ENCODE measurements at regions not wholly inside any gene's neighbourhood (a gene's known extent, or its start where the extent isn't known, plus 50 kb on each side); places are given as distances from the start of the nearest gene placed in this dataset.

GRCh38 chr2:198544461-198544860, 740.1 kb downstream of the PLCL1 start:
- Histone ChIP-seq H3K4me3 (ENCODE audit: low read depth in 1 of 3, low read length in 3 of 3) (no peak overlapping the region), H3K9me3 (ENCODE audit: control insufficient read depth in 4 of 4, low read length in 3 of 4) (no peaks in the 10 kb centered on the region), H3K27me3 (ENCODE audit: control insufficient read depth in 4 of 4, insufficient read depth in 4 of 4, low read length in 3 of 4) (peaks cover 0 to 2% (median 0%) of the 10 kb centered on the region in 4 donors), H3K4me1 (ENCODE audit: control insufficient read depth in 4 of 4, insufficient read depth in 4 of 4, low read length in 3 of 4) (no peaks in the 10 kb centered on the region), H3K27ac (ENCODE audit: low read depth in 1 of 2, low read length in 2 of 2) (no peak overlapping the region), H3K36me3 (ENCODE audit: control insufficient read depth in 4 of 4, insufficient read depth in 3 of 4, low read depth in 1 of 4, low read length in 3 of 4) (no peaks in the 10 kb centered on the region), H3K9ac (ENCODE audit: low read depth in 1 of 2, low read length in 2 of 2) (no peak overlapping the region)
- no peak for TF ChIP-seq FOXA2 (IDR thresholded peaks at IDR 0.05)
- TF ChIP-seq EGR1 (IDR thresholded peaks at IDR 0.05; ENCODE audit: low read depth in 2 of 2), result no peak
- TF ChIP-seq RXRA (IDR thresholded peaks at IDR 0.05), result no peak
- TF ChIP-seq MAX (IDR thresholded peaks at IDR 0.05), result no peak
- TF ChIP-seq ATF3 (IDR thresholded peaks at IDR 0.05), result no peak
- TF ChIP-seq NR2F2 (IDR thresholded peaks at IDR 0.05), result no peak
- TF ChIP-seq FOXA1 (IDR thresholded peaks at IDR 0.05), result no peak
- no peak for TF ChIP-seq RAD21 (IDR thresholded peaks at IDR 0.05)
- no peak for TF ChIP-seq SP1 (IDR thresholded peaks at IDR 0.05)
- TF ChIP-seq YY1 (IDR thresholded peaks at IDR 0.05), result no peak
- no peak for TF ChIP-seq HNF4G (IDR thresholded peaks at IDR 0.05)
- TF ChIP-seq ZBTB33 (IDR thresholded peaks at IDR 0.05), result no peak
- no peak for DNase-seq (ENCODE audit: low spot score)
- WGBS, result 71% methylated on average over 1 of the region's 1 CpG

- no peak overlapping the region for H3K27ac ChIP-seq (ENCODE audit: low read depth in 1 of 2, low read length in 2 of 2)
- 86% methylated on average over 3 of the region's 3 CpGs for WGBS
- H3K9me3 ChIP-seq (ENCODE audit: control insufficient read depth in 4 of 4, low read length in 3 of 4), result no peaks in the 10 kb centered on the region
- no peaks in the 10 kb centered on the region for H3K4me1 ChIP-seq (ENCODE audit: control insufficient read depth in 4 of 4, insufficient read depth in 4 of 4, low read length in 3 of 4)
- no peaks in the 10 kb centered on the region for H3K27me3 ChIP-seq (ENCODE audit: control insufficient read depth in 4 of 4, insufficient read depth in 4 of 4, low read length in 3 of 4)
- no peak overlapping the region for H3K4me3 ChIP-seq (ENCODE audit: low read depth in 1 of 3, low read length in 3 of 3)
- DNase-seq (ENCODE audit: low spot score), result no peak
- H3K36me3 ChIP-seq (ENCODE audit: control insufficient read depth in 4 of 4, insufficient read depth in 3 of 4, low read depth in 1 of 4, low read length in 3 of 4), result no peaks in the 10 kb centered on the region
- no peak for TF ChIP-seq NR2F2 (IDR thresholded peaks at IDR 0.05)
- no peak for TF ChIP-seq SP1 (IDR thresholded peaks at IDR 0.05)
- TF ChIP-seq RAD21 (IDR thresholded peaks at IDR 0.05), result no peak
- no peak for TF ChIP-seq FOXA2 (IDR thresholded peaks at IDR 0.05)
- TF ChIP-seq HNF4A (conservative IDR thresholded peaks at IDR 0.05), result no peak
- no peak overlapping the region for H3K9ac ChIP-seq (ENCODE audit: low read depth in 1 of 2, low read length in 2 of 2)
Measured at GRCh38 chr2:198534756-198535155, 730.4 kb downstream of the PLCL1 start.

GRCh38 chr2:198525211-198525969, 721.0 kb downstream of the PLCL1 start:
- WGBS, result 75% methylated on average over 5 of the region's 5 CpGs
- H3K27me3 ChIP-seq (ENCODE audit: control insufficient read depth in 4 of 4, insufficient read depth in 4 of 4, low read length in 3 of 4), result no peaks in the 10 kb centered on the region
- no peak overlapping the region for H3K9ac ChIP-seq (ENCODE audit: low read depth in 1 of 2, low read length in 2 of 2)
- H3K36me3 ChIP-seq (ENCODE audit: control insufficient read depth in 4 of 4, insufficient read depth in 3 of 4, low read depth in 1 of 4, low read length in 3 of 4), result no peaks in the 10 kb centered on the region
- no peak for DNase-seq (ENCODE audit: low spot score)
- TF ChIP-seq EGR1 (IDR thresholded peaks at IDR 0.05; ENCODE audit: low read depth in 2 of 2) (no peak), HNF4A (conservative IDR thresholded peaks at IDR 0.05) (no peak), NR2F2 (IDR thresholded peaks at IDR 0.05) (no peak), FOXA2 (IDR thresholded peaks at IDR 0.05) (no peak), FOXA1 (IDR thresholded peaks at IDR 0.05) (no peak), JUND (IDR thresholded peaks at IDR 0.05) (no peak), SP1 (IDR thresholded peaks at IDR 0.05) (no peak)
- no peak overlapping the region for H3K27ac ChIP-seq (ENCODE audit: low read depth in 1 of 2, low read length in 2 of 2)
- H3K4me3 ChIP-seq (ENCODE audit: low read depth in 1 of 3, low read length in 3 of 3), result no peak overlapping the region
- H3K9me3 ChIP-seq (ENCODE audit: control insufficient read depth in 4 of 4, low read length in 3 of 4), result no peaks in the 10 kb centered on the region
- no peaks in the 10 kb centered on the region for H3K4me1 ChIP-seq (ENCODE audit: control insufficient read depth in 4 of 4, insufficient read depth in 4 of 4, low read length in 3 of 4)

All from liver (tissue), 7 donors.